Ovary (tissue), 7 donors: ENCODE measurements at regions not wholly inside any gene's neighbourhood (a gene's known extent, or its start where the extent isn't known, plus 50 kb on each side); places are given as distances from the start of the nearest gene placed in this dataset.

Experiments
- DNase-seq, 5 donors: peaks; one replicate each; pipeline ENCODE4 v3.0.0-alpha.2; 2019 to 2020
- H3K27ac ChIP-seq, 2 donors: fragments of 200-600 bp; one replicate each; pipeline versions ENCODE4 v1.5.1 to v1.8.0; 2019 to 2022
- H3K27me3 ChIP-seq: fragments of 200-600 bp; one replicate; pipeline ENCODE4 v1.8.0; 2022
- H3K36me3 ChIP-seq: fragments of 200-600 bp; sonication (generic); one replicate; pipeline ENCODE4 v1.5.1; 2019
- H3K4me1 ChIP-seq: one replicate; pipeline ENCODE4 v1.8.1; 2013; ENCODE audit warnings: mild to moderate bottlenecking, moderate library complexity; ENCODE audit not compliant: insufficient read depth
- H3K4me3 ChIP-seq: fragments of 200-600 bp; sonication (generic); one replicate; pipeline ENCODE4 v1.5.1; 2017
- H3K9me3 ChIP-seq, 2 donors: fragments of 200-600 bp in 1 of 2; sonication (generic) in 1 of 2; one replicate each; pipeline versions ENCODE4 v1.5.1 to v1.8.1; 2013 to 2019; ENCODE audit warnings: mild to moderate bottlenecking in 1 of 2, moderate library complexity in 1 of 2
- CTCF ChIP-seq, 3 donors: fragments of 450-650 bp in 2 of 3; fragments of 200-600 bp in 1 of 3; IDR thresholded peaks; one replicate each; pipeline versions ENCODE4 v1.5.1 to v1.8.0; 2016 to 2022; ENCODE audit warnings: antibody characterized with exemption in 3 of 3, mild to moderate bottlenecking in 1 of 3
- EP300 ChIP-seq: sonication (generic); formaldehyde crosslinking; IDR thresholded peaks from one replicate; pipeline ENCODE4 v1.6.1; 2017; ENCODE audit warnings: antibody characterized with exemption
- POLR2A ChIP-seq: fragments of 450-650 bp; IDR thresholded peaks from one replicate; pipeline ENCODE4 v1.6.1; 2017; ENCODE audit warnings: antibody characterized with exemption, mild to moderate bottlenecking, moderate library complexity
- WGBS, 3 donors: extraction: QIAGEN DNeasy Blood & Tissue Kit in 1 of 3; methylation state at CpG; one replicate each; pipeline versions ENCODE4 v1.1.5 to v1.1.7; 2013 to 2017; 5-methylcytosine and 5-hydroxymethylcytosine counted together
- intact Hi-C, 4 donors: fragments of 100-400 bp; cut with DNase I; formaldehyde crosslinking; loops; one replicate each; pipeline versions ENCODE4 v1.11.0 to v1.15.1; 2022 to 2023
- donor health status: DM: no; HTN: no; CAD: no; lungs with moderate emphysema.
- donor health status: DM: no; HTN: no; CAD: no.
- donor health status: Bipolar disorder and iron deficiency.
- donor health status: DM: no; HTN: no; CAD: no.
- donor health status: DM: yes; HTN: yes; CAD: no.

GRCh38 chr10:59517341-59517899 lies 155.1 kb upstream of the FAM13C start:
- no peak for TF ChIP-seq EP300
- TF ChIP-seq CTCF (IDR thresholded peaks at IDR 0.05): no peak
- no peak for TF ChIP-seq POLR2A
- Histone ChIP-seq H3K9me3 (no peaks in the 10 kb centered on the region), H3K4me1 (peaks cover 4% of the 10 kb centered on the region), H3K4me3 (no peak overlapping the region), H3K27me3 (no peaks in the 10 kb centered on the region), H3K36me3 (no peaks in the 10 kb centered on the region), H3K27ac (peak overlapping the region in 1 of 2 donors; percentile 9)
- no peak for DNase-seq
- intact Hi-C loops: no loop called here
- WGBS, 3 donors: 24 to 47% (median 24%) methylated on average over 7 of the region's 7 CpGs

DNA sequence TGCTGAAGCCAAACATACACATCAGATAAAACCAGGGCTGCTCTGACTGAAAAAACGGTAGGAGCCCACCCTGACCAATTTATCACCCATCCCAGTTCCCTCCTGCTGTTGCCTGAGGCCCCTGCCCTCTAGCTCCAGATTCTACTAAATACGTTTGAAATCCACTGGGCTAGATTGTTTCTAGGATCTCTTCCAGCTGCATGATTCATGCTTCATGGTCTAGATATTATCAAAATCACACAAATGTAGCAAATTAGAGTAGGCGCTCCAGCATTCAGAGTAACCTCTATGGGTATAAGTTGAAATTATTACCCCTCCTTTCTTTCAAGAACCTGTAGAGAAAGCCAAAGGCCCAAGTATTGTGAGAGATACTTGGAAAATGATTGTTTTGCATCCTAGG lies 151.2 kb upstream of the FAM13C start:
- WGBS, 3 donors: 28 to 55% (median 50%) methylated on average over 3 of the region's 3 CpGs

DNA sequence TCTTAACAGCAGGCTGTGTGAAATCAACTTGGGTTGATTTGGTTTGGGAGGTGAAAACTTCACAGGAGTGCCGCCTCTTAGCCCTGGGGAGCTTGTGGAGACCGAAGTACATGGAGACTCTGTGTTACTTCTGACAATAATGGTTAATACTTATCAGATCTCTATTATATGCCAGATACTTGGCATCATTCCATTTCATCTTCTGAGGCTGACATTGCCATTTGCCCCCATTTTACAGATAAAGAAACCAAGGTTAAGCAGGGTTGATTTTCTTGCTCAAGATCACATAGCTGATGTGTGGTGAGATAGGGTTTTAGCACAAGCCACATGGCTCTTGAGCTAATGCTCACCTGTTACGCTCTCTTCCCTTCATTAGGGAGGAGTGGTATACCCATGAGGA lies 150.6 kb upstream of the FAM13C start:
- 87 to 99% (median 98%) methylated on average over 3 of the region's 3 CpGs for WGBS, 3 donors
- intact Hi-C loops: no loop called here

More for the DNA sequence above, 151.2 kb upstream of the FAM13C start:
- Histone ChIP-seq H3K4me1 (peaks cover 4% of the 10 kb centered on the region), H3K36me3 (no peaks in the 10 kb centered on the region), H3K9me3 (no peaks in the 10 kb centered on the region), H3K27me3 (no peaks in the 10 kb centered on the region), H3K4me3 (no peak overlapping the region), H3K27ac (no peak overlapping the region)
- intact Hi-C loops: no loop called here
- DNase-seq: no peak
- TF ChIP-seq POLR2A: no peak
- TF ChIP-seq CTCF (IDR thresholded peaks at IDR 0.05): no peak
- TF ChIP-seq EP300: no peak

DNA sequence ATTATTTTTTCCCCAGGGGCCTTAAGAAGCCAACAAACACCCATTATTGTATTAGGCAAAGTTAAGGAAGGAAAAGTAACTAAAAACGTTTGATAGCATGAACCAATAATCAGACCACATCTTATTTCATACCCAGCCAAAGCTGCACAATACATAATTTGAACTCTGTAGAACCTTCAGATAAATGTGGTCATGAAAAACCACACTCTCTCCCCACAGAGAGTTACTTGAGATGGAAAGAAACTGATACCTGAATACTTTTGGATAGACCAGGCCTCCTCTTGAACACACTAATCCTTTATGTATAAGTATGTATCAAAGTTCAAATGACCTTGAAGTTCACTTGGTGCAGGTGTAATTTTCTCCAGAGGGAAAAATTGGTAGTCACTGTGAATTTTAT lies 146.6 kb upstream of the FAM13C start:
- intact Hi-C loops: no loop called here
- no peak for DNase-seq
- TF ChIP-seq CTCF (IDR thresholded peaks at IDR 0.05) (no peak), POLR2A (no peak), EP300 (no peak)
- no peak overlapping the region for H3K4me3 ChIP-seq
- no peaks in the 10 kb centered on the region for H3K36me3 ChIP-seq
- no peaks in the 10 kb centered on the region for H3K27me3 ChIP-seq
- H3K9me3 ChIP-seq: no peaks in the 10 kb centered on the region
- WGBS, 3 donors: 52 to 74% (median 68%) methylated on average over 1 of the region's 1 CpG
- H3K4me1 ChIP-seq: no peaks in the 10 kb centered on the region
- H3K27ac ChIP-seq: no peak overlapping the region

More for the DNA sequence above, 150.6 kb upstream of the FAM13C start:
- Histone ChIP-seq H3K36me3 (no peaks in the 10 kb centered on the region), H3K9me3 (no peaks in the 10 kb centered on the region), H3K27ac (no peak overlapping the region), H3K27me3 (no peaks in the 10 kb centered on the region), H3K4me1 (peaks cover under 1% of the 10 kb centered on the region), H3K4me3 (no peak overlapping the region)
- DNase-seq: no peak
- TF ChIP-seq CTCF (IDR thresholded peaks at IDR 0.05) (no peak), EP300 (no peak), POLR2A (no peak)
